DND-41 (cell line): ENCODE measurements at regions not wholly inside any gene's neighbourhood (a gene's known extent, or its start where the extent isn't known, plus 50 kb on each side); places are given as distances from the start of the nearest gene placed in this dataset.

Experiments used
- EZH2 ChIP-seq: IDR thresholded peaks from 3 replicates; pipeline ENCODE4 v1.6.1; 2012; ENCODE audit warnings: borderline replicate concordance, low read depth, mild to moderate bottlenecking, moderate library complexity, low read length, inconsistent platforms; ENCODE audit not compliant: severe bottlenecking
- TF ChIP-seq, protein P1 (sequence below): IDR thresholded peaks from 2 replicates; pipeline ENCODE4 v1.5.1; 2012; ENCODE audit warnings: borderline replicate concordance, low read length, moderate library complexity, mild to moderate bottlenecking; ENCODE audit not compliant: poor library complexity, severe bottlenecking; ENCODE audit errors: extremely low read depth

DNA sequence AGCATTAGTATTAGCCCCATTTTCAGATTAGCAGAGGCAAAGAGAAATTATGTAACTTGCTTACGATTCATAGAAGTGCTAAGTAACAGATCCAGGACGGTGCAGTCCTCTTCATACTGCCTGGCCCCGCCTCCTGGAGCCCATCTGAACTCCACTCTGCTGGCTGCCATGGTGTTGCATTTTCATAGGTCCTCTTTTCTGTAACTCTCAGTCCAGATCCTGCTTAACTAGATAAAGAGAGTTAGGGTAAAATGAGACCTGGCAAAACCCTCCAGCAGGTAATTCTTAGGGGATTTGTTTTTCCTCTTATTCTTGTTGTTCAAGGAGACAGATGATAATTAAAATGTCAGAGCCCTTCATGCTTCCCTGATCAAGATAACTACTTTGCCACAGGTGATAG is 135.1 kb upstream of the EFNA5 start:
- TF ChIP-seq, protein P1, sequence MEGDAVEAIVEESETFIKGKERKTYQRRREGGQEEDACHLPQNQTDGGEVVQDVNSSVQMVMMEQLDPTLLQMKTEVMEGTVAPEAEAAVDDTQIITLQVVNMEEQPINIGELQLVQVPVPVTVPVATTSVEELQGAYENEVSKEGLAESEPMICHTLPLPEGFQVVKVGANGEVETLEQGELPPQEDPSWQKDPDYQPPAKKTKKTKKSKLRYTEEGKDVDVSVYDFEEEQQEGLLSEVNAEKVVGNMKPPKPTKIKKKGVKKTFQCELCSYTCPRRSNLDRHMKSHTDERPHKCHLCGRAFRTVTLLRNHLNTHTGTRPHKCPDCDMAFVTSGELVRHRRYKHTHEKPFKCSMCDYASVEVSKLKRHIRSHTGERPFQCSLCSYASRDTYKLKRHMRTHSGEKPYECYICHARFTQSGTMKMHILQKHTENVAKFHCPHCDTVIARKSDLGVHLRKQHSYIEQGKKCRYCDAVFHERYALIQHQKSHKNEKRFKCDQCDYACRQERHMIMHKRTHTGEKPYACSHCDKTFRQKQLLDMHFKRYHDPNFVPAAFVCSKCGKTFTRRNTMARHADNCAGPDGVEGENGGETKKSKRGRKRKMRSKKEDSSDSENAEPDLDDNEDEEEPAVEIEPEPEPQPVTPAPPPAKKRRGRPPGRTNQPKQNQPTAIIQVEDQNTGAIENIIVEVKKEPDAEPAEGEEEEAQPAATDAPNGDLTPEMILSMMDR: no peak
- TF ChIP-seq EZH2: no peak
